Natural killer cell (primary cell): ENCODE measurements at regions not wholly inside any gene's neighbourhood (a gene's known extent, or its start where the extent isn't known, plus 50 kb on each side); places are given as distances from the start of the nearest gene placed in this dataset.

ENCODE experiments used
- ATAC-seq, 3 donors: fragments of 150-1000 bp in 2 of 3; fragments of 200-7000 bp in 1 of 3; cut with Tn5 transposase; 1 replicate in 1 of 3; 2 replicates in 2 of 3; pipeline ENCODE4 v1.10.0; 2021; ENCODE audit warnings: mild to moderate bottlenecking in 2 of 3, moderate library complexity in 2 of 3
- DNase-seq, 2 donors: peaks; one replicate each; pipeline versions ENCODE4 v3.0.0 to v3.0.0-alpha.2; 2013 to 2021; ENCODE audit warnings: mixed read lengths in 1 of 2
- H3K27ac ChIP-seq: one replicate; pipeline ENCODE4 v1.5.1; 2013; ENCODE audit warnings: mild to moderate bottlenecking, low read length
- H3K27me3 ChIP-seq: one replicate; pipeline ENCODE4 v1.6.1; 2013; ENCODE audit warnings: low read length; ENCODE audit not compliant: control insufficient read depth, insufficient read depth
- H3K36me3 ChIP-seq: one replicate; pipeline ENCODE4 v1.6.1; 2013; ENCODE audit warnings: low read length; ENCODE audit not compliant: control insufficient read depth, insufficient read depth
- H3K4me1 ChIP-seq: one replicate; pipeline ENCODE4 v1.6.1; 2013; ENCODE audit warnings: low read length; ENCODE audit not compliant: control insufficient read depth, insufficient read depth
- H3K4me3 ChIP-seq: one replicate; pipeline ENCODE4 v1.5.1; 2013; ENCODE audit warnings: low read length
- H3K9me3 ChIP-seq: one replicate; pipeline ENCODE4 v1.6.1; 2013; ENCODE audit warnings: low read length; ENCODE audit not compliant: control insufficient read depth, insufficient read depth
- H3K27ac Mint-ChIP-seq, 2 donors: one replicate each; pipeline ENCODE4 v1.8.0; 2022; ENCODE audit warnings: mild to moderate bottlenecking in 2 of 2, mixed read lengths in 2 of 2, moderate library complexity in 1 of 2
- H3K27me3 Mint-ChIP-seq, 2 donors: one replicate each; pipeline ENCODE4 v1.8.0; 2022; ENCODE audit warnings: low read depth in 2 of 2, mixed read lengths in 2 of 2
- H3K36me3 Mint-ChIP-seq: one replicate; pipeline ENCODE4 v1.8.0; 2022; ENCODE audit warnings: mixed read lengths
- H3K4me1 Mint-ChIP-seq, 2 donors: one replicate each; pipeline ENCODE4 v1.8.0; 2022; ENCODE audit warnings: mixed read lengths in 2 of 2
- H3K4me3 Mint-ChIP-seq: one replicate; pipeline ENCODE4 v1.8.0; 2022; ENCODE audit warnings: mild to moderate bottlenecking, moderate library complexity, mixed read lengths
- H3K9me3 Mint-ChIP-seq, 2 donors: one replicate each; pipeline ENCODE4 v1.8.0; 2022; ENCODE audit warnings: mixed read lengths in 2 of 2
- WGBS: methylation state at CpG from one replicate; pipeline ENCODE4 v1.1.7; 2013; ENCODE audit warnings: missing lambda C conversion rate; ENCODE audit not compliant: insufficient coverage; 5-methylcytosine and 5-hydroxymethylcytosine counted together
- intact Hi-C: fragments of 100-400 bp; cut with micrococcal nuclease; formaldehyde crosslinking; loops from one replicate; pipeline ENCODE4 v1.14.2; 2022
- TF ChIP-seq, protein P1 (sequence below): fragments of 200-600 bp; IDR thresholded peaks from one replicate; pipeline ENCODE4 v1.8.0; 2022; ENCODE audit warnings: antibody characterized with exemption

DNA sequence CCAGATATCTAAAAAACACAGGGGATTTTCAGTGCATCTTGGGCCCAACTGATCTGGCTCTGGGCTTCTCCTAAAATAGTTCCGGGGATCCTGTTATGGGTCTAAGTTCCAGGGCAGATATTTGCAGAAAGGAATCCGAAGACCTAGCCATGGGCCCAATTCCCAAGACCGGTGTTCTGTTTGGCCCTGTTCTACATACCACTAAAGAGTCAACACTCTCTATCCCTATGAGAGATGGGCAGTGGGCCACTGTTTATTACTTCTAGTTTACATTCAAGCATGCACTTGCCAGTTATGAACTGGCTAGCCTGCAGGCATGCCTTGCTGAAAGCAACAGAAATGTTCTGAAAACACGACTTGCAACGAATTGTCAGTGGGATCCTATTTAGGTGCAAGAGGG lies 87.4 kb upstream of the PLCB4 start:
- Mint-ChIP-seq H3K36me3 (no peaks in the 10 kb centered on the region), H3K4me1 (no peaks in the 10 kb centered on the region), H3K4me3 (no peak overlapping the region), H3K27me3 (no peaks in the 10 kb centered on the region), H3K27ac (no peak overlapping the region), H3K9me3 (no peaks in the 10 kb centered on the region)
- no peaks in the 10 kb centered on the region for H3K4me1 ChIP-seq
- ATAC-seq (no peak), DNase-seq (no peak)
- intact Hi-C loops: no loop called here
- 99% methylated on average over 5 of the region's 5 CpGs for WGBS
- H3K36me3 ChIP-seq: no peaks in the 10 kb centered on the region
- no peaks in the 10 kb centered on the region for H3K27me3 ChIP-seq
- no peak overlapping the region for H3K27ac ChIP-seq
- no peak overlapping the region for H3K4me3 ChIP-seq
- H3K9me3 ChIP-seq: no peaks in the 10 kb centered on the region
- TF ChIP-seq, protein P1, sequence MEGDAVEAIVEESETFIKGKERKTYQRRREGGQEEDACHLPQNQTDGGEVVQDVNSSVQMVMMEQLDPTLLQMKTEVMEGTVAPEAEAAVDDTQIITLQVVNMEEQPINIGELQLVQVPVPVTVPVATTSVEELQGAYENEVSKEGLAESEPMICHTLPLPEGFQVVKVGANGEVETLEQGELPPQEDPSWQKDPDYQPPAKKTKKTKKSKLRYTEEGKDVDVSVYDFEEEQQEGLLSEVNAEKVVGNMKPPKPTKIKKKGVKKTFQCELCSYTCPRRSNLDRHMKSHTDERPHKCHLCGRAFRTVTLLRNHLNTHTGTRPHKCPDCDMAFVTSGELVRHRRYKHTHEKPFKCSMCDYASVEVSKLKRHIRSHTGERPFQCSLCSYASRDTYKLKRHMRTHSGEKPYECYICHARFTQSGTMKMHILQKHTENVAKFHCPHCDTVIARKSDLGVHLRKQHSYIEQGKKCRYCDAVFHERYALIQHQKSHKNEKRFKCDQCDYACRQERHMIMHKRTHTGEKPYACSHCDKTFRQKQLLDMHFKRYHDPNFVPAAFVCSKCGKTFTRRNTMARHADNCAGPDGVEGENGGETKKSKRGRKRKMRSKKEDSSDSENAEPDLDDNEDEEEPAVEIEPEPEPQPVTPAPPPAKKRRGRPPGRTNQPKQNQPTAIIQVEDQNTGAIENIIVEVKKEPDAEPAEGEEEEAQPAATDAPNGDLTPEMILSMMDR: no peak

- DNase-seq: no peak
- H3K4me3 Mint-ChIP-seq: no peak overlapping the region
- Histone ChIP-seq H3K27me3 (no peaks in the 10 kb centered on the region), H3K9me3 (no peaks in the 10 kb centered on the region), H3K36me3 (no peaks in the 10 kb centered on the region), H3K27ac (no peak overlapping the region), H3K4me1 (no peaks in the 10 kb centered on the region), H3K4me3 (no peak overlapping the region)
- WGBS: 87% methylated on average over 6 of the region's 7 CpGs
- no peaks in the 10 kb centered on the region for H3K27me3 Mint-ChIP-seq
- H3K36me3 Mint-ChIP-seq: no peaks in the 10 kb centered on the region
- H3K27ac Mint-ChIP-seq: no peak overlapping the region
- TF ChIP-seq, protein P1: no peak
- no peak for ATAC-seq
- intact Hi-C loops: no loop called here
- no peaks in the 10 kb centered on the region for H3K4me1 Mint-ChIP-seq
- H3K9me3 Mint-ChIP-seq: peaks cover 0 to 4% of the 10 kb centered on the region in 2 donors
These were observed 85.2 kb upstream of the PLCB4 start for GRCh38 chr20:8983478-8984345.

DNA sequence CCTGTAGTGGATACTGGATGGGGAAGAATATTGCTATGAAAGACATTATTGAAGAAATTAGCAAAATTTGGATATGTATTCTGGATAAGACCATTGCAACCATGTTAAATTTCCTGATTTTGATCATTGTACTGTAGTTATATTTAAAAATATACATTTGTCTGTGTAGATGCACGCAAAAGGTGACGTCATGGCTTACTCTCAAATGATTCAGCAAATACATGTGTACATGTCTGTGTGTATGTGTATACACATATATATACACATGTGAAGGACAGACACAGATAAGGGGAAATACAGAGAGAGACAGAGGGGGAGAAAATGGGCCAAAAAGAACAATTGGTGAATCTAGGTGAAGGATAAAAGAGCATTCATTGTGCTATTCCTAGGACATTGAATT lies 82.3 kb upstream of the PLCB4 start:
- Histone ChIP-seq H3K27ac (no peak overlapping the region), H3K36me3 (no peaks in the 10 kb centered on the region), H3K4me3 (no peak overlapping the region), H3K9me3 (no peaks in the 10 kb centered on the region), H3K27me3 (no peaks in the 10 kb centered on the region), H3K4me1 (no peaks in the 10 kb centered on the region)
- Mint-ChIP-seq H3K27ac (no peak overlapping the region), H3K36me3 (no peaks in the 10 kb centered on the region), H3K9me3 (peaks cover 0 to 9% of the 10 kb centered on the region in 2 donors), H3K27me3 (no peaks in the 10 kb centered on the region), H3K4me3 (no peak overlapping the region), H3K4me1 (no peaks in the 10 kb centered on the region)
- intact Hi-C loops: no loop called here
- WGBS: no CpG with 5 or more reads among the region's 2 CpGs
- ATAC-seq (no peak), DNase-seq (no peak)
- TF ChIP-seq, protein P1: no peak

DNA sequence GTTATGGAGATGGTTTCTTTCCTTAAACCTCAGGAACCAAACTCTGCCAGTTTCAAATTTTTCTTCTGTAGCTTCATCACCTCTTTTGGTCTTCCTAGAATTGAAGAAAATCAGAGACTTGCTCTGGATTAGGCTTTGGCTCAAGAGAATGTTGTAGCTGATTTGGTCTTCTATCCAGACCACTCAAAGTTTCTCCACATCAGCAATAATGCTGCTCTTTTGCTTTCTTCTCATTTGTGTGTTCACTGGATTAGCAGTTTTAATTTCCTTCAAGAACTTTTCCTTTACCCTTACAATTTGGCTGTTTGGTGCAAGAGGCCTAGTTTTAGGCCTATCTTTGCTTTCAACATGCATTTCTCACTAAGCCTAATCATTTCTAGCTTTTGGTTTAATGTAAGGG lies 78.1 kb upstream of the PLCB4 start:
- H3K27ac ChIP-seq: no peak overlapping the region
- Mint-ChIP-seq H3K9me3 (peaks cover 0 to 9% of the 10 kb centered on the region in 2 donors), H3K4me1 (peaks cover 0 to 8% of the 10 kb centered on the region in 2 donors), H3K36me3 (no peaks in the 10 kb centered on the region), H3K27ac (no peak overlapping the region), H3K4me3 (no peak overlapping the region), H3K27me3 (no peaks in the 10 kb centered on the region)
- H3K9me3 ChIP-seq: no peaks in the 10 kb centered on the region
- intact Hi-C loops: no loop called here
- H3K4me3 ChIP-seq: no peak overlapping the region
- DNase-seq (no peak), ATAC-seq (no peak)
- TF ChIP-seq, protein P1: no peak
- H3K27me3 ChIP-seq: no peaks in the 10 kb centered on the region
- H3K36me3 ChIP-seq: no peaks in the 10 kb centered on the region
- H3K4me1 ChIP-seq: peaks cover 6% of the 10 kb centered on the region
